ENCODE measurements at regions not wholly inside any gene's neighbourhood (a gene's known extent, or its start where the extent isn't known, plus 50 kb on each side); places are given as distances from the start of the nearest gene placed in this dataset.

- Histone ChIP-seq H3K27me3 (ENCODE audit: control insufficient read depth, insufficient read depth, low read length) (no peaks in the 10 kb centered on the region), H3K4me1 (ENCODE audit: control insufficient read depth, insufficient read depth, low read length) (no peaks in the 10 kb centered on the region), H3K4me3 (ENCODE audit: low read length) (no peak overlapping the region), H3K36me3 (ENCODE audit: control insufficient read depth, insufficient read depth, low read length) (no peaks in the 10 kb centered on the region), H3K9ac (ENCODE audit: low read length) (no peak overlapping the region), H3K27ac (ENCODE audit: low read depth, low read length) (no peak overlapping the region)
These were observed 409.5 kb upstream of the REG3G start for GRCh38 chr2:78615956-78616355.

DNA sequence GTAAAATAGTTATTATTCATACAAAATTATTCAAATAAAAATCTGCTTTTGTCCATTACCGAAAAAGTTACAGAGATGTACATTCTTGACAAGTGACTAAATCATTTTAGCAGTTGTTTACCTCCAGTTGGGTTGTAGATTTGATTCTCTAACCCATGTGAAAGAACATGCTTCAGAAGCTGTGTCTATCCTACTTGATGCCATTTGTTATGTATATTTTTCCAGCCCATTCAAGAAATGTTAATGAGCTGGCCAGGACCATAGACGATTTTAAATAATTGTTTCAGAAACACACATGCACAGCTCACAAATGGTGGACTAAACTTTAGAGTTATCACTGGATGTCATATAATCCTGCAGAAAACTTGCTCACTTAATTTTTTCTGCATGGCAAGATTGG, 391.1 kb upstream of the REG3G start:
- no peaks in the 10 kb centered on the region for H3K27me3 ChIP-seq (ENCODE audit: control insufficient read depth, insufficient read depth, low read length)
- H3K4me3 ChIP-seq (ENCODE audit: low read length), result no peak overlapping the region
- no peaks in the 10 kb centered on the region for H3K4me1 ChIP-seq (ENCODE audit: control insufficient read depth, insufficient read depth, low read length)
- H3K27ac ChIP-seq (ENCODE audit: low read depth, low read length), result no peak overlapping the region
- H3K9ac ChIP-seq (ENCODE audit: low read length), result no peak overlapping the region
- H3K36me3 ChIP-seq (ENCODE audit: control insufficient read depth, insufficient read depth, low read length), result no peaks in the 10 kb centered on the region

- no peak overlapping the region for H3K4me3 ChIP-seq (ENCODE audit: low read length)
- no peak overlapping the region for H3K27ac ChIP-seq (ENCODE audit: low read depth, low read length)
- H3K36me3 ChIP-seq (ENCODE audit: control insufficient read depth, insufficient read depth, low read length), result no peaks in the 10 kb centered on the region
- H3K4me1 ChIP-seq (ENCODE audit: control insufficient read depth, insufficient read depth, low read length), result no peaks in the 10 kb centered on the region
- H3K27me3 ChIP-seq (ENCODE audit: control insufficient read depth, insufficient read depth, low read length), result no peaks in the 10 kb centered on the region
- H3K9ac ChIP-seq (ENCODE audit: low read length), result no peak overlapping the region
These were observed 380.6 kb upstream of the REG3G start for GRCh38 chr2:78644854-78645253.

DNA sequence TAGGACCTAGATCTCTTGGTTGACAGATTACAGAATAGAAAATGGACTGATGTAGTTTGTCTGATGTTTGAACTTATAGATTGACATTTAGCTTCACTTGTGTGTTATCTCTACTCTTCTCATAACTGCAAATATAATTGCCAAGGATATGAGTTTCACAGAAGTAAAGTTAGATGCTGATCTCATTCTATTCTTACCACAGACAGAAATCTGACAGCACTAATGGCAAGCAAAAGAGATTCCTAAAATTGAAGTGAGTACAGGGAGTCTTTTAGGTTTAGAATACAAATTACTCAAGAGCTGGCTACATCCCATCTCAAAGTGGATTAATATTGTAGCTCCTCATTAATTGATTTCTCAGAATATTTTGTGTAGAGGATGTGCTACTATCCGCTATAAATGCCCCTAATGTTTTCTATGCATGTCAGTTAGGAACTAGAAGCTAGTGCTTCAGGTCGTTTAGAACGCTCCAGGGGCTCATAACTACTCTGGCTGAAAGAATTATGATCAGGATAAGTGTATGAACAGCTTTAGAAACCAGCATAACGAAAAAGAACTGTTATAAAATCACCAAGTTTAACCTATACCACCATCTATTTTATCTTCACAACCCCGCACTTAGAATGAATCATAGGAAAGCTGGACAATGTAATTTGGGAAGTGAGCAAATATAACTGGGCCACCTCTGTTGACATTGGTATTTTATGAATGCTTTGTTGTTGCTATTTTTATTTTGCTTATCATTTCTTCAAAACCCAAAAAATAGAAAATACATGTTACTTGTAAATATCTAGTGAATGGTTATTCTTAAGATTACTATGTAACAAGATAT, 378.8 kb upstream of the REG3G start:
- Histone ChIP-seq H3K36me3 (ENCODE audit: control insufficient read depth, insufficient read depth, low read length) (no peaks in the 10 kb centered on the region), H3K27ac (ENCODE audit: low read depth, low read length) (no peak overlapping the region), H3K4me1 (ENCODE audit: control insufficient read depth, insufficient read depth, low read length) (no peaks in the 10 kb centered on the region), H3K27me3 (ENCODE audit: control insufficient read depth, insufficient read depth, low read length) (no peaks in the 10 kb centered on the region), H3K9ac (ENCODE audit: low read length) (no peak overlapping the region), H3K4me3 (ENCODE audit: low read length) (no peak overlapping the region)

- no peaks in the 10 kb centered on the region for H3K27me3 ChIP-seq (ENCODE audit: control insufficient read depth, insufficient read depth, low read length)
- no peak overlapping the region for H3K9ac ChIP-seq (ENCODE audit: low read length)
- H3K36me3 ChIP-seq (ENCODE audit: control insufficient read depth, insufficient read depth, low read length), result no peaks in the 10 kb centered on the region
- H3K4me3 ChIP-seq (ENCODE audit: low read length), result no peak overlapping the region
- no peak overlapping the region for H3K27ac ChIP-seq (ENCODE audit: low read depth, low read length)
- no peaks in the 10 kb centered on the region for H3K4me1 ChIP-seq (ENCODE audit: control insufficient read depth, insufficient read depth, low read length)
These were observed 376.9 kb upstream of the REG3G start for GRCh38 chr2:78648558-78648957.

DNA sequence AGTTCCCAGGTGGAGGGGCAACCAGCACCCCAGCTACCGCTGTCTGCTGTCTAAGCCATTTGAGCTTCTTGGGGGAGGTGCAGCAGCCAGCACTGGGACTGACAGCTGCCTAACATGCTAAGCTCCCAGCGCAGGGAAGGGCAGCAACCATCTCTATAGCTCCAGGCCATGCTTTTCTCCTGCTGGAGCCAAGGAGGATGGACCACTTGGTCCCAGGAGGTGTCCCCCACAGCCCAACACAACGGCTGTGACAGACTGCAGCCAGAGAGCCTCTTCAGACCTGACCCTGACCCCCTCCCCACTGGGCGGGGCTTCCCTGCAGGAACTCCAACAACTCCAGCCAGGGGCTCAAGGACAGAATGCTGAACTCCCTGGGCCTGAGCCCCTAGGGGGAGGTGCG, 370.6 kb upstream of the REG3G start:
- H3K9ac ChIP-seq (ENCODE audit: low read length), result no peak overlapping the region
- H3K4me3 ChIP-seq (ENCODE audit: low read length), result no peak overlapping the region
- no peaks in the 10 kb centered on the region for H3K36me3 ChIP-seq (ENCODE audit: control insufficient read depth, insufficient read depth, low read length)
- no peak overlapping the region for H3K27ac ChIP-seq (ENCODE audit: low read depth, low read length)
- no peaks in the 10 kb centered on the region for H3K4me1 ChIP-seq (ENCODE audit: control insufficient read depth, insufficient read depth, low read length)
- H3K27me3 ChIP-seq (ENCODE audit: control insufficient read depth, insufficient read depth, low read length), result no peaks in the 10 kb centered on the region

DNA sequence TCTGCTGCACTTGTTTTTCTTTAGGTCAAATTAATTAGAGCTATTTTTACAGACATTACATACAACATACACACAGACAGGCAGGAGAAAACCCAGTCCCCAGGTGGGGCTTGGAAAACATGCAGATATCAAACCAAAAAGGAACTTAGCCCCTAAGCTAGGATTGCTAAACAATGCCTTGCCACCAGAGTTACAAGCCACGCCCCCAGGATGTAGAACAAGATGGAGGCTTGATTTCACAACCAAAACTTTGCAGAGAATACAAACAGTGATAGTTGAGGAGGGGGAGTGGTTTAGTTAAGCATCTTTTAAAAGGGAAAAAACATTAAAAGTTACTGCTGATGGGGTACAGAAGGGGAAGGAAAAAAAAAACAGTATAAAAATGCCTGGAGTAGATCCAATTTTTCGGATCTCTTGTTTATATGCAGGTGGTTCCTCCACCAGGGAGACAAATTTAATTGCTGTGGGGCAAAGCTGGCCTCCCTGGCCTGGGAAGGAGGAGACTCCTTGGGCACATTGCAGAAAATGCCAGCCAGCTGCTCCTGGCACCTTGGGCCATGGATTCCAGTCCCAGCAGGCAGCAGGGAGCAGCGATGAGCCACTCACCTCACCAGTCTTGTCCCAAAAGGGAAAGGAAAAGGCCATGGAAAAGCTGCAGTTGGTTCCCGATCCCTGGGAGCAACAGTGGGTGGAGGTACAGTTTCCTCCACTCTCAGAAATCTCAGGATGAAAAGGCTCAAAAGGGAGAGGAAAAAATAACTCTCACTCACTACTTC, 348.4 kb upstream of the REG3G start:
- H3K9ac ChIP-seq (ENCODE audit: low read length), result no peak overlapping the region

DNA sequence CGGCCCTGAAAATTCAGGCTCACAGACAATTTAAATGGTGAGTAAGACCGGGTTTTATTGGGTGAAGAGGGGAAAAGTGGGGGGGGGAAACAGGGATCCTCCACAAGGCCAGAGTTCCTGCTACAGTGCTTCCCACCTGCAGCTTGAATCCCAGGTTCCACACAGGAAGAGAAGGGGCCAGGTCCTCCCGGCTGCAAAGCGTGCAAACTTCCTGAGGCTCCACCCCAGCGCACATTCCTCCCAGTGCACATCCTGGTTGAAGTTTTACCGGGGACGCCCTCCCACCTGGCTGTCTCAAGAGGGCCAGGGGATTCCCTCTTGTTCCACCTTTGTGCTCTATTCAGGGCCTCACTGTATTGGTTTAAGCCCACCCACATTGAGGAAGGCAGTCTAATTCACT, 347.7 kb upstream of the REG3G start:
- H3K4me1 ChIP-seq (ENCODE audit: control insufficient read depth, insufficient read depth, low read length), result no peaks in the 10 kb centered on the region
- H3K4me3 ChIP-seq (ENCODE audit: low read length), result no peak overlapping the region
- no peak overlapping the region for H3K9ac ChIP-seq (ENCODE audit: low read length)
- H3K27me3 ChIP-seq (ENCODE audit: control insufficient read depth, insufficient read depth, low read length), result no peaks in the 10 kb centered on the region
- H3K27ac ChIP-seq (ENCODE audit: low read depth, low read length), result no peak overlapping the region
- no peaks in the 10 kb centered on the region for H3K36me3 ChIP-seq (ENCODE audit: control insufficient read depth, insufficient read depth, low read length)

More for the DNA sequence above, 348.4 kb upstream of the REG3G start:
- H3K4me3 ChIP-seq (ENCODE audit: low read length), result no peak overlapping the region
- no peaks in the 10 kb centered on the region for H3K27me3 ChIP-seq (ENCODE audit: control insufficient read depth, insufficient read depth, low read length)
- H3K4me1 ChIP-seq (ENCODE audit: control insufficient read depth, insufficient read depth, low read length), result no peaks in the 10 kb centered on the region
- no peak overlapping the region for H3K27ac ChIP-seq (ENCODE audit: low read depth, low read length)
- H3K36me3 ChIP-seq (ENCODE audit: control insufficient read depth, insufficient read depth, low read length), result no peaks in the 10 kb centered on the region

DNA sequence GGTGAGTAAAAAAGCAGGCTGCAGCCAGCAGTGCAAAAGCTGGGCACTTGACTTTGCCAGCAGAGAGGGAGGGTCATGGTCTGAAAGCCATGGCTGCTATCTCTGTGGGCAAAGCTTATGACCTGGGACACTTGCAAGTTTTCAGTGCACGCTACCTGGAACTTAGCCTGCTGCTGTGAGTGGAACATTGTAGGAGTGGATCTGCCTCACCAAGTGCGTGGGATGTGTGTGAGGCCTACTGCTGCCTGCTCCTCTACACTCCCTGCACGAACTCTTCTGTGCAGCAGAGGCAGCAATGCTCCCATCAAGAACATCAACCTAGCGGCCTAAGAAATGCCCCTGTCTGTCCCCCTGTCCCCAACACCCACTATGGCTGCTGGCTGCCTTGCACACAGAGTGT, 344.1 kb upstream of the REG3G start:
- H3K27me3 ChIP-seq (ENCODE audit: control insufficient read depth, insufficient read depth, low read length), result no peaks in the 10 kb centered on the region
- no peak overlapping the region for H3K4me3 ChIP-seq (ENCODE audit: low read length)
- H3K4me1 ChIP-seq (ENCODE audit: control insufficient read depth, insufficient read depth, low read length), result no peaks in the 10 kb centered on the region
- H3K36me3 ChIP-seq (ENCODE audit: control insufficient read depth, insufficient read depth, low read length), result no peaks in the 10 kb centered on the region
- no peak overlapping the region for H3K27ac ChIP-seq (ENCODE audit: low read depth, low read length)
- H3K9ac ChIP-seq (ENCODE audit: low read length), result no peak overlapping the region

- Histone ChIP-seq H3K36me3 (ENCODE audit: control insufficient read depth, insufficient read depth, low read length) (no peaks in the 10 kb centered on the region), H3K9ac (ENCODE audit: low read length) (no peak overlapping the region), H3K4me3 (ENCODE audit: low read length) (no peak overlapping the region), H3K27me3 (ENCODE audit: control insufficient read depth, insufficient read depth, low read length) (no peaks in the 10 kb centered on the region), H3K4me1 (ENCODE audit: control insufficient read depth, insufficient read depth, low read length) (no peaks in the 10 kb centered on the region), H3K27ac (ENCODE audit: low read depth, low read length) (no peak overlapping the region)
These were observed 342.7 kb upstream of the REG3G start for GRCh38 chr2:78682781-78683180.

DNA sequence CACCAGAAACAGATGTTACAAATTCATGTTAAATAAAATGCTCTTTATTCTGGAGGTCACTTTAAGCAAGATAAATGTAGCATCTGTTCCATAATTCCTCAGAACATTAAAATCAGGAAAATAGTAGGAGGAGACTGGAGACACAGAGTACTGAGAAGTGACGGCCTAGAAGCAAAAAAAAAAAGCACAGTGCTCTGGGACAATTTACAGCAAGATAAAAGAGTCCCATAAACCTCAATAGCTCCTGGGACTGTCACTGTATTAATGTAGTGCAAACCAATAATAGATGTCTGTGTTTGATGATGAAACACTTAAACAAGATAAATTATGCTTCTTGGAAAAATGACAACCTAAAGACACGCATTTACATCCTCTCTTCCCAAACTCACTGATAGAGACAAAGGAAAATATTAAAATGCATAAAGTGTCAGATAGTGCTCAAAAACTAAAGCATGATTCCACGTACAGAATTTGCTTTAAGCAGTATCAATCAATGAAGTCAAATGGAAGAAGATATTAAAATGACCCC, 338.8 kb upstream of the REG3G start:
- Histone ChIP-seq H3K4me3 (ENCODE audit: low read length) (no peak overlapping the region), H3K9ac (ENCODE audit: low read length) (no peak overlapping the region), H3K36me3 (ENCODE audit: control insufficient read depth, insufficient read depth, low read length) (no peaks in the 10 kb centered on the region), H3K27me3 (ENCODE audit: control insufficient read depth, insufficient read depth, low read length) (no peaks in the 10 kb centered on the region), H3K4me1 (ENCODE audit: control insufficient read depth, insufficient read depth, low read length) (no peaks in the 10 kb centered on the region), H3K27ac (ENCODE audit: low read depth, low read length) (no peak overlapping the region)

- no peaks in the 10 kb centered on the region for H3K27me3 ChIP-seq (ENCODE audit: control insufficient read depth, insufficient read depth, low read length)
These were observed 325.8 kb upstream of the REG3G start for GRCh38 chr2:78699696-78700095.

More at GRCh38 chr2:78699696-78700095, 325.8 kb upstream of the REG3G start:
- H3K36me3 ChIP-seq (ENCODE audit: control insufficient read depth, insufficient read depth, low read length), result no peaks in the 10 kb centered on the region
- no peaks in the 10 kb centered on the region for H3K4me1 ChIP-seq (ENCODE audit: control insufficient read depth, insufficient read depth, low read length)
- no peak overlapping the region for H3K9ac ChIP-seq (ENCODE audit: low read length)
- no peak overlapping the region for H3K27ac ChIP-seq (ENCODE audit: low read depth, low read length)
- H3K4me3 ChIP-seq (ENCODE audit: low read length), result no peak overlapping the region
